PC-9 (cell line): ENCODE measurements at regions not wholly inside any gene's neighbourhood (a gene's known extent, or its start where the extent isn't known, plus 50 kb on each side); places are given as distances from the start of the nearest gene placed in this dataset.
"Not testable (repeated sequence)": the region's sequence is repeated elsewhere in the genome, so short reads cannot be mapped to it uniquely, and the experiment has no call there.

Source experiments
- CTCF ChIP-seq: fragments of 200-600 bp; sonication (generic); conservative IDR thresholded peaks from 2 replicates; pipeline ENCODE4 v1.6.1; 2017; ENCODE audit warnings: mixed run types, antibody characterized with exemption, mild to moderate bottlenecking, moderate library complexity
- EZH2 ChIP-seq: fragments of 200-600 bp; sonication (generic); IDR thresholded peaks from 2 replicates; pipeline ENCODE4 v1.8.0; 2017; ENCODE audit warnings: antibody characterized with exemption, low read depth

GRCh38 chr6:125591796-125592195 lies 157.6 kb upstream of the HEY2 start:
- TF ChIP-seq CTCF, EZH2: not testable (repeated sequence)
